Psoas muscle (tissue), 7 donors: ENCODE measurements at regions not wholly inside any gene's neighbourhood (a gene's known extent, or its start where the extent isn't known, plus 50 kb on each side); places are given as distances from the start of the nearest gene placed in this dataset.

Experiments
- ATAC-seq, 4 donors: fragments of 200-7000 bp; cut with Tn5 transposase; one replicate each; pipeline ENCODE4 v1.9.1; 2020; ENCODE audit warnings: moderate library complexity in 3 of 4, mild to moderate bottlenecking in 2 of 4
- DNase-seq, 2 donors: peaks; one replicate each; pipeline ENCODE4 v3.0.0-alpha.2; 2020
- H3K27ac ChIP-seq: fragments of 200-600 bp; one replicate; pipeline ENCODE4 v1.8.0; 2022
- H3K27me3 ChIP-seq, 3 donors: fragments of 200-600 bp in 1 of 3; one replicate each; pipeline versions ENCODE4 v1.6.1 to v1.8.0; 2013 to 2022; ENCODE audit warnings: low read length in 2 of 3, mild to moderate bottlenecking in 2 of 3, moderate library complexity in 1 of 3; ENCODE audit not compliant: insufficient read depth in 3 of 3
- H3K36me3 ChIP-seq, 2 donors: fragments of 200-600 bp in 1 of 2; one replicate each; pipeline versions ENCODE4 v1.6.1 to v1.8.0; 2013 to 2022; ENCODE audit warnings: low read depth in 1 of 2, mild to moderate bottlenecking in 1 of 2, moderate library complexity in 1 of 2; ENCODE audit not compliant: insufficient read depth in 1 of 2
- H3K4me1 ChIP-seq: fragments of 200-600 bp; one replicate; pipeline ENCODE4 v1.8.0; 2022
- H3K4me3 ChIP-seq: fragments of 200-600 bp; one replicate; pipeline ENCODE4 v1.8.0; 2022; ENCODE audit warnings: mild to moderate bottlenecking
- H3K9me3 ChIP-seq: fragments of 200-600 bp; one replicate; pipeline ENCODE4 v1.8.0; 2022
- WGBS, 3 donors: extraction: QIAGEN DNeasy Blood & Tissue Kit; methylation state at CpG; one replicate each; pipeline versions ENCODE4 v1.1.6 to v1.1.7; 2013; 5-methylcytosine and 5-hydroxymethylcytosine counted together
- intact Hi-C, 2 donors: fragments of 100-400 bp; cut with DNase I; formaldehyde crosslinking; loops; one replicate each; pipeline versions ENCODE4 v1.11.0 to v1.14.2; 2022
- TF ChIP-seq, protein P1 (sequence below): fragments of 200-600 bp; IDR thresholded peaks from one replicate; pipeline ENCODE4 v1.8.0; 2022; ENCODE audit warnings: antibody characterized with exemption
- donor health status: healthy with polysubstance abuse.
- donor health status: DM: no; HTN: no; CAD: no; lungs with moderate emphysema.
- donor health status: Bipolar disorder and iron deficiency.
- donor health status: healthy.
- donor health status: DM: yes; HTN: yes; CAD: no.
- donor health status: DM: no; HTN: no; CAD: no.
- donor health status: DM: yes; HTN: yes; CAD: no.

DNA sequence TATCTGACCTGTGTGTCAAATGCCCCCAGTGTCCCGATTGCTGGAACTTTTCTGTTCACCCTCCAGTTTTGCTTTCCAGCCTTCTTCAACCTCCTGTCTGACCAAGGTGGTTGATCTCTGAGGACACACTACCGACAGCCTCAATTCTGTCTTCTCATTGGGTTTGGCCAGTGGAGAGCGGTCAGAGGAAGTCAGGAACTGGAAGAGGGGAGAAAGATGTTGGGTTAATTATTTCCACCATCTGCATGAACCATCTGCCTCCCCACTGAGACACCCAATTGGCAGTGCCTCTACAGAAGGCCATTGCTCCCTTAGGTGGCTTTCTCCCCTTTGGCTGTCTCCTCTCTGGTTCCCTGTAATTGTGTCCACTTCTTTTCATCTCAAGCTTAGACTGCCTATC, 154.3 kb upstream of the RAI14 start:
- no peak for ATAC-seq
- H3K27ac ChIP-seq, result no peak overlapping the region
- no peak overlapping the region for H3K4me3 ChIP-seq
- WGBS, 3 donors, result 77 to 89% (median 87%) methylated on average over 3 of the region's 3 CpGs
- H3K36me3 ChIP-seq, result no peaks in the 10 kb centered on the region
- no peaks in the 10 kb centered on the region for H3K9me3 ChIP-seq
- TF ChIP-seq, protein P1, sequence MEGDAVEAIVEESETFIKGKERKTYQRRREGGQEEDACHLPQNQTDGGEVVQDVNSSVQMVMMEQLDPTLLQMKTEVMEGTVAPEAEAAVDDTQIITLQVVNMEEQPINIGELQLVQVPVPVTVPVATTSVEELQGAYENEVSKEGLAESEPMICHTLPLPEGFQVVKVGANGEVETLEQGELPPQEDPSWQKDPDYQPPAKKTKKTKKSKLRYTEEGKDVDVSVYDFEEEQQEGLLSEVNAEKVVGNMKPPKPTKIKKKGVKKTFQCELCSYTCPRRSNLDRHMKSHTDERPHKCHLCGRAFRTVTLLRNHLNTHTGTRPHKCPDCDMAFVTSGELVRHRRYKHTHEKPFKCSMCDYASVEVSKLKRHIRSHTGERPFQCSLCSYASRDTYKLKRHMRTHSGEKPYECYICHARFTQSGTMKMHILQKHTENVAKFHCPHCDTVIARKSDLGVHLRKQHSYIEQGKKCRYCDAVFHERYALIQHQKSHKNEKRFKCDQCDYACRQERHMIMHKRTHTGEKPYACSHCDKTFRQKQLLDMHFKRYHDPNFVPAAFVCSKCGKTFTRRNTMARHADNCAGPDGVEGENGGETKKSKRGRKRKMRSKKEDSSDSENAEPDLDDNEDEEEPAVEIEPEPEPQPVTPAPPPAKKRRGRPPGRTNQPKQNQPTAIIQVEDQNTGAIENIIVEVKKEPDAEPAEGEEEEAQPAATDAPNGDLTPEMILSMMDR, result no peak
- H3K4me1 ChIP-seq, result no peaks in the 10 kb centered on the region
- intact Hi-C loops, result no loop called here
- peaks cover 0 to 2% (median 0%) of the 10 kb centered on the region in 3 donors for H3K27me3 ChIP-seq
- DNase-seq, result no peak

DNA sequence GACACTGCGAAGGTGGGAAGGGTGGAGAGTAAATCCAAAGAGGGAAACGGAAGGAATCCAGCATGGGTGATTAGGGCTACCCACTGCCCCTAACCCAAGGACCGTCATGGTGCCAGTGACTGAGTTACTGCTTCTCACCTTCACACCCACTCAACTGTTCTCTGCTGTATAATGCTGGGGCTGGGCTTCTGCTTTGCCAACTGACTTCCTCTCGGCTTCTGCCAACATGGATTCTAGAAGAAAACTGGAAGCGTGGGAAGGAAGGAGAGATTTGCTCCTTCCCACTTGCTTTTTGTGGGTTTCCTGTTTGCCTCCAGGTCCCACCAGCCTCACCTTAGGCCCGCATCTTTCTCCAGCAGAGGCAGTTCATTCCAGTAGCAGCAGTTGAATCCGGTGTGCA, 153.5 kb upstream of the RAI14 start:
- H3K36me3 ChIP-seq, result no peaks in the 10 kb centered on the region
- H3K4me3 ChIP-seq, result no peak overlapping the region
- TF ChIP-seq, protein P1, result no peak
- no peaks in the 10 kb centered on the region for H3K9me3 ChIP-seq
- 80 to 90% (median 83%) methylated on average over 7 of the region's 7 CpGs for WGBS, 3 donors
- no peaks in the 10 kb centered on the region for H3K27me3 ChIP-seq
- H3K27ac ChIP-seq, result no peak overlapping the region
- H3K4me1 ChIP-seq, result no peaks in the 10 kb centered on the region
- ATAC-seq, result no peak
- DNase-seq, result no peak
- intact Hi-C loops, result no loop called here

DNA sequence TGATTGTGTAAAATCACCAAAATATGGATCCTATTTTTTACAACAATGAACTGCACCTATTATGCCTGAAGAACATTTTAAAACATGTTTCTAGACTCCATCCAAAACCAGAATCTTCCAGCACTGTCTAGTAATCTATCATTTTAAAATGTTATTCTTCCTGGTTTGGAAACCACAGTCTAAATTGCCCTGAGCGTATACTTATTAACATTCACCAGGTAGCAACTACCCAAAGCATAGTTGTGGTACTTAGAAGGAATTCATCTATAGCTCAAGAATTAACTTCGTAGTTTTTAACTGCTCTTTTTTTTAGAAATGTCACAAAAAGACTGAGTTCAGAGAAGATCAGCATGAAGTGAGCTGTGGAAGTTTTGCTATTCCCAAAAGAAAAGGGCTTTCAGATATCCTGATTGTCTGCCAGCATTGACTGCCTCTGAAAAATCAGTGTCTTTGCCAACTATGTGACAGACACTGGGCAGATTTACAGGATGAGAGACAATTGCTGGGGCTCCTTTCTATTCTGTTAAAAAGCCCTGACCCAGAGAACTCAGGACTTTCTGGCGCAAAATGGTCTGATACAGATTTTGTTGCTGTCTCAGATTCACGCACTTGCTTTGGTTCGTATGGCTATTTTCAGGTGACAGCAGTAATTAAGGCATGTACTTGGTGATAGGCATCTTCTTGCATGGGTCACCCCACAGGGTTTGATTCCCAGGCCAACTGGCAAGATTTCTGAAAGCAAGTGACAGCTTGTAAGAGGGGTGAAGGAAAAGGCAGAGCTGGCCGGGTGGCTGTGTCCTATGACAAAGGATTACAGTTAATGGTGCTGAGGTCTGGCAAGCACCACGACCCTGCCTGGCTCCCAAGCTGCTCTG, 152.5 kb upstream of the RAI14 start:
- Histone ChIP-seq H3K36me3 (no peaks in the 10 kb centered on the region), H3K9me3 (no peaks in the 10 kb centered on the region), H3K4me3 (no peak overlapping the region), H3K27ac (no peak overlapping the region), H3K27me3 (no peaks in the 10 kb centered on the region), H3K4me1 (no peaks in the 10 kb centered on the region)
- 22 to 34% (median 24%) methylated on average over 7 of the region's 7 CpGs for WGBS, 3 donors
- ATAC-seq, result no peak
- intact Hi-C loops, result no loop called here
- no peak for DNase-seq
- TF ChIP-seq, protein P1, result no peak

DNA sequence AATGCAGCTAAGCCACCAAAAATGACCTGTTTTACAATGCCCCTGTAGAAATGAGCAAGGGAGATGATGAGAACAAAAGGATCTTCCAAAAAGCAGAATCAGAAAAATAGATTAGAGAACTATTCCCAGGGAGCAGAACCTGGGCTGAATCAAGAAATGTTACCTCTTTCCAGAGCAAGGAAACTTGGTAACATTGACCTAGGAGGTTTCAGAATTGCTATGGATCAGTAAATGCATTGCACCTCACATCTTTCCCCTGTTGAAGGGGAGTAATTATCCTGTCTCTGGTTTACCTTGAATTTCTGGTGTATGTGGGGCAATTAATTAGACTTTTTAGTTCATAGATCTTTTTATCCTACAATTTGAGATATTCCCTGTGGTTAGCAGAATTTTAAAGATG, 151.2 kb upstream of the RAI14 start:
- intact Hi-C loops, result no loop called here
- Histone ChIP-seq H3K4me1 (no peaks in the 10 kb centered on the region), H3K4me3 (no peak overlapping the region), H3K36me3 (no peaks in the 10 kb centered on the region), H3K27me3 (no peaks in the 10 kb centered on the region), H3K9me3 (no peaks in the 10 kb centered on the region), H3K27ac (no peak overlapping the region)
- DNase-seq (no peak), ATAC-seq (no peak)
- TF ChIP-seq, protein P1, result no peak

DNA sequence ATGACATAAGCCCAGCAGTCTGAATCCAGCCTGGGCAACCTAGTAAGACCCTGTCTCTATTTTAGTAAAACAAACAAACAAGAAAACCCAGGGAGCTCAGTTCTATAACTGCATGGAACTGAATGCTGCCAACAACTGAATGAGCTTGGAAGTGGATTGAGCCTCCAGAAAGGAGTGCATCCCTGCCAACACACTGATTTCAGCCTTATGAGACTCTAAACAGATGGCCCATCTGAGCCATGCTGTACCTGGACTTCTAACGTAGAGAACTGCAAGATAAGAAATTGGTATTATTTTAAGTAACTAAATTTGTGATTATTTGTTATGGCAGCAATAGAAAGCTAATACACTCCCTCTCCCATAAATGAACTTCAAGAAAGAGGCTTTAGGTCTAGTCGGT, 150.4 kb upstream of the RAI14 start:
- no peaks in the 10 kb centered on the region for H3K27me3 ChIP-seq
- H3K9me3 ChIP-seq, result no peaks in the 10 kb centered on the region
- DNase-seq (no peak), ATAC-seq (no peak)
- TF ChIP-seq, protein P1, result no peak
- intact Hi-C loops, result no loop called here
- H3K4me3 ChIP-seq, result no peak overlapping the region
- no peaks in the 10 kb centered on the region for H3K36me3 ChIP-seq
- no peaks in the 10 kb centered on the region for H3K4me1 ChIP-seq
- no peak overlapping the region for H3K27ac ChIP-seq
- 81 to 83% (median 83%) methylated on average over 2 of the region's 2 CpGs for WGBS, 3 donors
